Natural killer cell (primary cell): ENCODE measurements at regions not wholly inside any gene's neighbourhood (a gene's known extent, or its start where the extent isn't known, plus 50 kb on each side); places are given as distances from the start of the nearest gene placed in this dataset.

ENCODE experiments used
- ATAC-seq, 3 donors: fragments of 150-1000 bp in 2 of 3; fragments of 200-7000 bp in 1 of 3; cut with Tn5 transposase; 1 replicate in 1 of 3; 2 replicates in 2 of 3; pipeline ENCODE4 v1.10.0; 2021; ENCODE audit warnings: mild to moderate bottlenecking in 2 of 3, moderate library complexity in 2 of 3
- DNase-seq, 2 donors: peaks; one replicate each; pipeline versions ENCODE4 v3.0.0 to v3.0.0-alpha.2; 2013 to 2021; ENCODE audit warnings: mixed read lengths in 1 of 2
- H3K27ac ChIP-seq: one replicate; pipeline ENCODE4 v1.5.1; 2013; ENCODE audit warnings: mild to moderate bottlenecking, low read length
- H3K27me3 ChIP-seq: one replicate; pipeline ENCODE4 v1.6.1; 2013; ENCODE audit warnings: low read length; ENCODE audit not compliant: control insufficient read depth, insufficient read depth
- H3K36me3 ChIP-seq: one replicate; pipeline ENCODE4 v1.6.1; 2013; ENCODE audit warnings: low read length; ENCODE audit not compliant: control insufficient read depth, insufficient read depth
- H3K4me1 ChIP-seq: one replicate; pipeline ENCODE4 v1.6.1; 2013; ENCODE audit warnings: low read length; ENCODE audit not compliant: control insufficient read depth, insufficient read depth
- H3K4me3 ChIP-seq: one replicate; pipeline ENCODE4 v1.5.1; 2013; ENCODE audit warnings: low read length
- H3K9me3 ChIP-seq: one replicate; pipeline ENCODE4 v1.6.1; 2013; ENCODE audit warnings: low read length; ENCODE audit not compliant: control insufficient read depth, insufficient read depth
- H3K27ac Mint-ChIP-seq, 2 donors: one replicate each; pipeline ENCODE4 v1.8.0; 2022; ENCODE audit warnings: mild to moderate bottlenecking in 2 of 2, mixed read lengths in 2 of 2, moderate library complexity in 1 of 2
- H3K27me3 Mint-ChIP-seq, 2 donors: one replicate each; pipeline ENCODE4 v1.8.0; 2022; ENCODE audit warnings: low read depth in 2 of 2, mixed read lengths in 2 of 2
- H3K36me3 Mint-ChIP-seq: one replicate; pipeline ENCODE4 v1.8.0; 2022; ENCODE audit warnings: mixed read lengths
- H3K4me1 Mint-ChIP-seq, 2 donors: one replicate each; pipeline ENCODE4 v1.8.0; 2022; ENCODE audit warnings: mixed read lengths in 2 of 2
- H3K4me3 Mint-ChIP-seq: one replicate; pipeline ENCODE4 v1.8.0; 2022; ENCODE audit warnings: mild to moderate bottlenecking, moderate library complexity, mixed read lengths
- H3K9me3 Mint-ChIP-seq, 2 donors: one replicate each; pipeline ENCODE4 v1.8.0; 2022; ENCODE audit warnings: mixed read lengths in 2 of 2
- WGBS: methylation state at CpG from one replicate; pipeline ENCODE4 v1.1.7; 2013; ENCODE audit warnings: missing lambda C conversion rate; ENCODE audit not compliant: insufficient coverage; 5-methylcytosine and 5-hydroxymethylcytosine counted together
- intact Hi-C: fragments of 100-400 bp; cut with micrococcal nuclease; formaldehyde crosslinking; loops from one replicate; pipeline ENCODE4 v1.14.2; 2022
- TF ChIP-seq, protein P1 (sequence below): fragments of 200-600 bp; IDR thresholded peaks from one replicate; pipeline ENCODE4 v1.8.0; 2022; ENCODE audit warnings: antibody characterized with exemption

DNA sequence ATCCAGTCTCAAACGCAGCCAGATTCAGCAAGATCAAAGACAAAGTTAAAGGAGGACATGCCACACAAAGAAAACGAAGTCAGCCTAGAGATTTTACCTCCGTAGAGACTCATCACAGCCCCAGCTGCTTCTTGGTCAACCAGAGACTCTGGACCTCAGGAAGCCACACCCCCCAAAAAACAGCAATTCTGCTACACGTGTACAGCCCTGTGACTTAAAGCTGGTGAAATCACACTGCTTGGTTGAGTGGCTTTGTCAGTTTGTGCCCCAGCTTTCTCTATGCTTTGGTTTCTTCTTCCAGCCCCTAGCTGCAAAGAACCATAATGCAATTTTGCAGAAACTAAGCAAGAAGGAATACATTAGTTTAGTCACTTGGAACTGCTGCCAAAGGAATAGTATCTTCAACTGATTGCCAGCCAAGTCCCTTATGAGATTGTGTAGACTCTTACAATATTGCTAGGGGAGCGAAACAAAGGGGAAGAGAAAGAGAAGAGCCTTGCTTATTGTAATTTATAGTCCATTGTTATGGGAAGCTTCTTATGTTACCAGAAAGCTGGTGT, 158.8 kb upstream of the ZNF462 start:
- H3K4me3 ChIP-seq = no peak overlapping the region
- Mint-ChIP-seq H3K27ac (no peak overlapping the region), H3K27me3 (no peaks in the 10 kb centered on the region), H3K4me1 (no peaks in the 10 kb centered on the region), H3K36me3 (no peaks in the 10 kb centered on the region), H3K9me3 (peaks cover 0 to 3% of the 10 kb centered on the region in 2 donors), H3K4me3 (no peak overlapping the region)
- H3K9me3 ChIP-seq = no peaks in the 10 kb centered on the region
- H3K4me1 ChIP-seq = no peaks in the 10 kb centered on the region
- TF ChIP-seq, protein P1, sequence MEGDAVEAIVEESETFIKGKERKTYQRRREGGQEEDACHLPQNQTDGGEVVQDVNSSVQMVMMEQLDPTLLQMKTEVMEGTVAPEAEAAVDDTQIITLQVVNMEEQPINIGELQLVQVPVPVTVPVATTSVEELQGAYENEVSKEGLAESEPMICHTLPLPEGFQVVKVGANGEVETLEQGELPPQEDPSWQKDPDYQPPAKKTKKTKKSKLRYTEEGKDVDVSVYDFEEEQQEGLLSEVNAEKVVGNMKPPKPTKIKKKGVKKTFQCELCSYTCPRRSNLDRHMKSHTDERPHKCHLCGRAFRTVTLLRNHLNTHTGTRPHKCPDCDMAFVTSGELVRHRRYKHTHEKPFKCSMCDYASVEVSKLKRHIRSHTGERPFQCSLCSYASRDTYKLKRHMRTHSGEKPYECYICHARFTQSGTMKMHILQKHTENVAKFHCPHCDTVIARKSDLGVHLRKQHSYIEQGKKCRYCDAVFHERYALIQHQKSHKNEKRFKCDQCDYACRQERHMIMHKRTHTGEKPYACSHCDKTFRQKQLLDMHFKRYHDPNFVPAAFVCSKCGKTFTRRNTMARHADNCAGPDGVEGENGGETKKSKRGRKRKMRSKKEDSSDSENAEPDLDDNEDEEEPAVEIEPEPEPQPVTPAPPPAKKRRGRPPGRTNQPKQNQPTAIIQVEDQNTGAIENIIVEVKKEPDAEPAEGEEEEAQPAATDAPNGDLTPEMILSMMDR = no peak
- H3K36me3 ChIP-seq = no peaks in the 10 kb centered on the region
- no peak overlapping the region for H3K27ac ChIP-seq
- WGBS = 83% methylated on average over 5 of the region's 5 CpGs
- intact Hi-C loops = no loop called here
- H3K27me3 ChIP-seq = no peaks in the 10 kb centered on the region
- no peak for DNase-seq
- no peak for ATAC-seq

DNA sequence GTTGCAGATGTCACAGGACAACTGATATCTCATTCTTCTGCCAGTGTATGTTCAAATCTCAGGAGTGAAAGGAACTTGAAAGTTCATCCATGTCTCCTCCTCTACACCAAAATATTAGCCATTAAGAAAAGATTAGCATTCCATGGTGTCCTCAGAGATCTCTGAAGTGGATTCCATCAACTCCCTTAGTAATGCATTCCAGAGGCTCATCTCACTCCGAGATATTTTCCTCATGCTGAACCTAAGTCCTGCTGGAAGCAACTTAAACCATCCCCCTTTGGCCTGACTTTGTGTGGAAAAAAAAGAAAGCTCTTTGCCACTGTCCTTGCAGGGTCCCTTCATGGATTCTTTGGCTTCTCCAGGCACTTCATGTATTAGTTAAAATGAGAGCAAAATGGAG, 155.7 kb upstream of the ZNF462 start:
- Mint-ChIP-seq H3K4me1 (no peaks in the 10 kb centered on the region), H3K9me3 (peaks cover 0 to 3% of the 10 kb centered on the region in 2 donors), H3K4me3 (no peak overlapping the region), H3K27me3 (no peaks in the 10 kb centered on the region), H3K36me3 (no peaks in the 10 kb centered on the region), H3K27ac (no peak overlapping the region)
- Histone ChIP-seq H3K36me3 (no peaks in the 10 kb centered on the region), H3K27ac (no peak overlapping the region), H3K27me3 (no peaks in the 10 kb centered on the region), H3K4me1 (no peaks in the 10 kb centered on the region), H3K4me3 (no peak overlapping the region), H3K9me3 (no peaks in the 10 kb centered on the region)
- ATAC-seq (no peak), DNase-seq (no peak)
- intact Hi-C loops = no loop called here
- TF ChIP-seq, protein P1 = no peak
- 90% methylated on average over 1 of the region's 1 CpG for WGBS

DNA sequence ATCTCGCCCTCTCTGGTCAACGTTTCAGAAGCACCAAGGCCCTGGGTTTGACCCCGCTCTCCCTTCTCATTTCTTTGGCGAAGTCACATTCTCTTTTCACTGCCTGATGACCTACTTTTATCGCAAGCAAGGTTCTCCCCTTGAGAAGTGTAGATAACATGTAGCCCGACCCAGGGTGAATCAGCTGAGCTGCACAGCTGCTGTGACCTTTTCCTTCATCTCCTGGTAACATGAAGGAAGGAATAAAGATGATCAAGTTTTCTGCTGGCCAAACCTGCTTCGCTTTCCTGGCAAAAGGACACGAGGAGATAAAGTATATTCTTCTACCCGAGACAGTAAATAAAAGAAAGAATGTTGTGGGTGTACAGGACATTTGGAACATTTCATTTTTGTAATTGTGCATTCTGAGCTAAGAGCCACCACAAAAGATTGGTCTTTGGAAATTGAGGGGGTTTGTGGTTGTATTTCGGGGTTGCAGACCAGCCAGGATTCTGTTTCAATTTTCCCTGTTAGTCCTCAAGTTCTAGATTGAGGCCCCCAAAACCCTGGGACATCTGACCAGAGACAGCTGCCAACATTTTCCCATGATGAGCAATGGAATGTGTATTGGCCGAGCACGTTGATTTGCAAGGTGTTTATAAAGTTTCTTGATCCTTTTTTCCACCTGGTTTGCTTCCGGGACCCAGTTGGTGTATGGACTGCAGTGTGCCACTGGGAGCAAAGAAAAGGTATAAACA, 155.1 kb upstream of the ZNF462 start:
- H3K9me3 ChIP-seq = no peaks in the 10 kb centered on the region
- H3K27me3 ChIP-seq = no peaks in the 10 kb centered on the region
- intact Hi-C loops = no loop called here
- no peaks in the 10 kb centered on the region for H3K4me1 ChIP-seq
- DNase-seq (no peak), ATAC-seq (no peak)
- H3K27me3 Mint-ChIP-seq = no peaks in the 10 kb centered on the region
- H3K4me1 Mint-ChIP-seq = no peaks in the 10 kb centered on the region
- H3K27ac Mint-ChIP-seq = no peak overlapping the region
- no peak overlapping the region for H3K27ac ChIP-seq
- TF ChIP-seq, protein P1 = no peak
- no peaks in the 10 kb centered on the region for H3K36me3 ChIP-seq
- peaks cover 0 to 3% of the 10 kb centered on the region in 2 donors for H3K9me3 Mint-ChIP-seq
- H3K4me3 Mint-ChIP-seq = no peak overlapping the region
- H3K4me3 ChIP-seq = no peak overlapping the region
- no peaks in the 10 kb centered on the region for H3K36me3 Mint-ChIP-seq
- WGBS = 92% methylated on average over 13 of the region's 13 CpGs
